ENCODE measurements at regions not wholly inside any gene's neighbourhood (a gene's known extent, or its start where the extent isn't known, plus 50 kb on each side); places are given as distances from the start of the nearest gene placed in this dataset.

GRCh38 chr13:89686171-89686570, 1661.3 kb upstream of the MIR17HG start:
- DNase-seq (ENCODE audit: low read depth in 4 of 4, low spot score in 1 of 4): no peak

- no peak for DNase-seq (ENCODE audit: low read depth in 4 of 4, low spot score in 1 of 4)
These were observed 1660.4 kb upstream of the MIR17HG start for GRCh38 chr13:89687066-89687465.

GRCh38 chr13:89688918-89689317, 1658.6 kb upstream of the MIR17HG start:
- DNase-seq (ENCODE audit: low read depth in 4 of 4, low spot score in 1 of 4): no peak

GRCh38 chr13:89694451-89694850, 1653.0 kb upstream of the MIR17HG start:
- DNase-seq (ENCODE audit: low read depth in 4 of 4, low spot score in 1 of 4): no peak

GRCh38 chr13:89695343-89696257, 1651.9 kb upstream of the MIR17HG start:
- no peak for DNase-seq (ENCODE audit: low read depth in 4 of 4, low spot score in 1 of 4)

- DNase-seq (ENCODE audit: low read depth in 4 of 4, low spot score in 1 of 4): no peak
These were observed 1645.6 kb upstream of the MIR17HG start for GRCh38 chr13:89701913-89702312.

GRCh38 chr13:89704040-89704439, 1643.4 kb upstream of the MIR17HG start:
- DNase-seq (ENCODE audit: low read depth in 4 of 4, low spot score in 1 of 4): no peak

GRCh38 chr13:89708013-89708412, 1639.5 kb upstream of the MIR17HG start:
- no peak for DNase-seq (ENCODE audit: low read depth in 4 of 4, low spot score in 1 of 4)

- no peak for DNase-seq (ENCODE audit: low read depth in 4 of 4, low spot score in 1 of 4)
These were observed 1626.3 kb upstream of the MIR17HG start for GRCh38 chr13:89721216-89721615.

- no peak for DNase-seq (ENCODE audit: low read depth in 4 of 4, low spot score in 1 of 4)
These were observed 1620.6 kb upstream of the MIR17HG start for GRCh38 chr13:89726690-89727435.

GRCh38 chr13:89733829-89734228, 1613.7 kb upstream of the MIR17HG start:
- DNase-seq (ENCODE audit: low read depth in 4 of 4, low spot score in 1 of 4): no peak

GRCh38 chr13:89737051-89737450, 1610.4 kb upstream of the MIR17HG start:
- DNase-seq (ENCODE audit: low read depth in 4 of 4, low spot score in 1 of 4): no peak

GRCh38 chr13:89738072-89738471, 1609.4 kb upstream of the MIR17HG start:
- DNase-seq (ENCODE audit: low read depth in 4 of 4, low spot score in 1 of 4): no peak

- no peak for DNase-seq (ENCODE audit: low read depth in 4 of 4, low spot score in 1 of 4)
These were observed 1606.3 kb upstream of the MIR17HG start for GRCh38 chr13:89740994-89741685.

- no peak for DNase-seq (ENCODE audit: low read depth in 4 of 4, low spot score in 1 of 4)
These were observed 1600.9 kb upstream of the MIR17HG start for GRCh38 chr13:89746554-89746953.

- no peak for DNase-seq (ENCODE audit: low read depth in 4 of 4, low spot score in 1 of 4)
These were observed 1598.8 kb upstream of the MIR17HG start for GRCh38 chr13:89748716-89749115.

- no peak for DNase-seq (ENCODE audit: low read depth in 4 of 4, low spot score in 1 of 4)
These were observed 1597.6 kb upstream of the MIR17HG start for GRCh38 chr13:89749888-89750287.

- DNase-seq (ENCODE audit: low read depth in 4 of 4, low spot score in 1 of 4): no peak
These were observed 1597.1 kb upstream of the MIR17HG start for GRCh38 chr13:89750371-89750770.

GRCh38 chr13:89751432-89751930, 1596.0 kb upstream of the MIR17HG start:
- no peak for DNase-seq (ENCODE audit: low read depth in 4 of 4, low spot score in 1 of 4)

GRCh38 chr13:89752394-89752793, 1595.1 kb upstream of the MIR17HG start:
- DNase-seq (ENCODE audit: low read depth in 4 of 4, low spot score in 1 of 4): no peak

- no peak for DNase-seq (ENCODE audit: low read depth in 4 of 4, low spot score in 1 of 4)
These were observed 1591.6 kb upstream of the MIR17HG start for GRCh38 chr13:89755729-89756492.
